ENCODE measurements at regions not wholly inside any gene's neighbourhood (a gene's known extent, or its start where the extent isn't known, plus 50 kb on each side); places are given as distances from the start of the nearest gene placed in this dataset.

GRCh38 chr9:89663614-89663970 is 58.8 kb downstream of the GADD45G start:
- TF ChIP-seq CTCF (IDR thresholded peaks at IDR 0.05; ENCODE audit: low read length), result no peak
- no peak for TF ChIP-seq EZH2 (IDR thresholded peaks at IDR 0.05; ENCODE audit: borderline replicate concordance, low read length)

All from OCI-LY1 (cell line).